T-helper 9 cell (primary cell): ENCODE measurements at regions not wholly inside any gene's neighbourhood (a gene's known extent, or its start where the extent isn't known, plus 50 kb on each side); places are given as distances from the start of the nearest gene placed in this dataset.
"Not testable (repeated sequence)": the region's sequence is repeated elsewhere in the genome, so short reads cannot be mapped to it uniquely, and the experiment has no call there.

Experiments
- DNase-seq: peaks from one replicate; pipeline ENCODE4 v3.0.0-alpha.2; 2020

DNA sequence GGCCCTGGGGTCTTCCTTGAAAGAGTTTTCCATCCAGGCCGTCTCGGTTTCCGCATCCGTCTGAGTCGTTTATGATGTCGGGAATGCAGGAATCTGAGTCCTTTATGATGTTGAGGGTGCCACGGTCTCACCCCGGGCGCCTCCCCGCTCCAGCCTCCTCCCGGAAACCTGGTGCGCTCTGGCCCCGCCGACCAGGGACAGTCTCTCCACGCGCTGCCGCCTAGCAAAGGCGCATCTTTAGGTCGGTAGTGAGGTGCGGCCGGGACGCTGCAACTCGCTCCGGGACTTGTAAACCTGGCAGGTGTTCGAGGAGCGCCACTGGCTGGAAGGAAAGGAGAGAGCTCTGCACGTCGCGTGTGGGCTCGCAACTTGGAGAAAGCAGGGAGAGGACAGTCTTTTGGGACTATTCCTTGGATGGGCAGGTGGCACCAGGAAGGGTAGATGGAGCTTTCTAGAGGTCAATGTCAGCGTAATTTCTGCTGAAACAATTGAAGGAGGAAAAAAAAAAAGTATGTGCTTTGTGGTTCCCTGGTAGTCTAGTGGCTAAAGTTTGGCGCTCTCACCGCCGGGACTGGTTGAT is 132.0 kb downstream of the FAM72B start:
- DNase-seq, result not testable (repeated sequence)

- DNase-seq, result not testable (repeated sequence)
Observed at GRCh38 chr1:121054928-121055327, 129.2 kb downstream of the FAM72B start.

GRCh38 chr1:121066925-121067324 is 117.2 kb downstream of the FAM72B start:
- DNase-seq, result not testable (repeated sequence)

DNA sequence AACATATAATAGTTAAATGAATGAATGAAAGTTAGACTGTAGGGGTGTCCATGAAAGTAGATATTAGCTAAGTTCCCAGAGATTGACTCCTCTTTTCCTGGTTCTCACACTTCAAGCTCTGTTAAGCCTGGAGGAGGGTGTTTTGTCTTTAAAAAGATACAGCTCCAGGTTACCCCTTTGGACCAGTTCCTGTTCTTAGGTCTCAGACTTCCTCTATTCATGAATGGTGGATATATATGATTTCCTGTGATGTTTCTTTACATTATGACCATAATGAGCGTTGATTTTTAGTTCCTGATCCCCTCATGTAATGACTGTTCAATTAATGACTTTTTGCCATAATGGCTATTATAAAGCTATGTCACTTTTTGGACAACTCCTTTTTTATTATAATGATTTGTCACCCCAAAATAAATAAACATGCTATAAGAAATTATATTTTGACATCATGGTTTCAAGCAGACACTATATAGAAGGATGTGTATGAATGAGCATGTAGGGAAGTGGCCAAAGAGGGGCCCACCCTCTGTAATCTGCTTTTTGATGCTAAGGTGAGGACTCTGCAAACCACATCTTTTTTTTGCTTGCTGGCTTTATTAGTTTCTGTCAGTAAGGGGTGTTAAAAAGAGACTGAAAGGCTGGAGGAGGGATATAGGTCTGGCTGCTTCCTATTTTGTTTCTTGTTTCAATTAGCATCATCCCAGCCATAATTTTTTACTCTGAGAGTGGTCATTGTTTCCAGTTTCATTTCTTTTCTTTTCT is 115.2 kb downstream of the FAM72B start:
- DNase-seq, result not testable (repeated sequence)

GRCh38 chr1:121073852-121074251 is 110.3 kb downstream of the FAM72B start:
- DNase-seq, result not testable (repeated sequence)

GRCh38 chr1:121075254-121075805 is 108.8 kb downstream of the FAM72B start:
- DNase-seq, result not testable (repeated sequence)

- DNase-seq, result not testable (repeated sequence)
Observed at GRCh38 chr1:121076674-121077073, 107.5 kb downstream of the FAM72B start.

- DNase-seq, result not testable (repeated sequence)
Observed at GRCh38 chr1:121079655-121080054, 104.5 kb downstream of the FAM72B start.

- not testable (repeated sequence) for DNase-seq
Observed at GRCh38 chr1:121080197-121080903, 103.8 kb downstream of the FAM72B start.

- DNase-seq, result not testable (repeated sequence)
Observed at GRCh38 chr1:121080904-121081264, 103.3 kb downstream of the FAM72B start.

DNA sequence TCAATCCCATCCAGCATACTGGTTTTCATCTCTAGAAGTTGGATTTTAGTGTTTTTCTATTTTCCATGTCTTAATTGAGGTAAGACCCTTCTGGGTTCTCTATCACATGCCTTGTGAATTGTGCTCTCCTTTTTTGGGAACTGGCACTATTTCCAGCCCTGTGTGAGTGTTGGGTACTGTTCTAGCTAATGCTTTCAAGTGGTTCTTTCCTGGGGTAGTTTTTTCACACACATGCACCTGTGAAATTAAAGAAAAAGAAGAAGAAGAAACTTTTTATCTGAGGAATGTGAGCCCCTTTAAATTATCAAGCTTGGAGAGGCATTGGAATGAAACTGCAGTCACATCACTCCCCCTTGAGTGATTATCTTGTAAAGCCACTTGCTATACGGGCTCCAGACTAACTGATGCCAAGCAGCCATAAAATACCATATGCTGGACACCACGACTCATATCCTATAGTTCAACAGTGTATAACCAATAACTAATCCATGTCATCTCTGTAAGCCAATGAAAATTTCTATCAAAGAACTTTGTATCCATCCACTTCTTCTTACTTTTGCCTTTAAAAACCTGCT is 102.4 kb downstream of the FAM72B start:
- DNase-seq, result not testable (repeated sequence)

DNA sequence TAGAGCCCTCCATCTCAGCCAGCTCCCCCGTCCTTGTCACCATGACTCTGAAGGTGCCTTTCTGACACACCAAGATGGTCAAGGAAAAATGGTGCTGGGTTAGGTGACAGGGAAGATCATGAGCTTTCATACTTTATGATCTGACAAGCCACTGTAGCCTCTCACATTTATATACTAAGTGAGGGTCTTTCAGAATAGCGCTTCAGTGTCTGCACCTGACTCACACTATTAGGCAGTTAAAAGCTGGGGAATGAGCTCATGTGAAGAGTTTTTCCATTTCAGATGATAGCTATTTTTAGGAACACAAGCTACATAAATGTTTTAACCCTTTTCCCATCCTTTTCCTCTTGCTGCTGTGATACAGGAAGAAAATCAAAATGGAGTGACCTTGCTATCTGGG is 101.1 kb downstream of the FAM72B start:
- not testable (repeated sequence) for DNase-seq

DNA sequence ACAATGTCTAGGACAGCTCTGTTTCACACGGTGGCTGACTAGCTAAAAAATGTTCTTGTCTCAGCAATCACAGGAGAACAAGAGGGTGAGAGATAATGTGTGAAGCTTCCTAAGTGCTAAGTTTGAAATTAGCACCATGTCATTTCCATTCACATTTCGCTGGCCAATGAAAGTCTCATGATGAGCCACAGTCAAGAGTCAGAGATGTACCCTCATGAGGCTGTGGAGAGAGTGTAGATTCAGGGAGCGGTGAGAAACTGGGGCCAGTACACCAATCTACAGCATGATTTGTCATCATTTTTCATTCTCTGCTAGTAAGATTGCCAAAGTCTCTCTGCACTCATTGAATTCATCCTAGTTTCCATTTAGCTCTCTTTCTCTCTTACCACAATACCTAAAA is 97.9 kb downstream of the FAM72B start:
- DNase-seq, result not testable (repeated sequence)

DNA sequence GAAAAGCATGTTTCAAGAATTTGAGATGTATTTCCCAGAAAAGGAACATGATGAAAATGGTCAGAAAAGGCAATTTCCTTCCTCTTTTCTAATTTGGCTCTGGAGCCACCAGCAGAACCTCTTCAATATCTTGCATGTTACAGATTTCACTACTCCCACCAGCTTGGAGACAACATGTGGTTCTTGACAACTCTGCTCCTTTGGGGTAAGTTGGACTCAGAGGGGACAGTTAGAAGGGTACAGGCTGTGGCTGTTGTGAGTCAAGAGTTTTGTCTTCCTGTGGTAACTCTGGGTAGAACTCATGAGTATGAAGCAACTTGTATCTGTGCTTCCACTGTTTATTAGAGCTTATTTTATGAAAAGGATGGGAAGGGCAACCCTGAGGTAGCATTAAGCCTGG is 96.9 kb downstream of the FAM72B start:
- not testable (repeated sequence) for DNase-seq

DNA sequence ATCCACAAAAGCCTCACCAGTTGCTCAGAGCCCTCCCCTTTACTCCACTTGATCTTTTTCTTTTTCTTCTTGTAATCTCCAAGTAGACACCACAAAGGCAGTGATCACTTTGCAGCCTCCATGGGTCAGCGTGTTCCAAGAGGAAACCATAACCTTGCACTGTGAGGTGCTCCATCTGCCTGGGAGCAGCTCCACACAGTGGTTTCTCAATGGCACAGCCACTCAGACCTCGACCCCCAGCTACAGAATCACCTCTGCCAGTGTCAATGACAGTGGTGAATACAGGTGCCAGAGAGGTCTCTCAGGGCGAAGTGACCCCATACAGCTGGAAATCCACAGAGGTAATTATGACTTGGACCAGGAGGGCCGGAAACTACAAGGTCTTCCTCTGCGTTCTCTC is 95.6 kb downstream of the FAM72B start:
- not testable (repeated sequence) for DNase-seq

- not testable (repeated sequence) for DNase-seq
Observed at GRCh38 chr1:121092329-121092968, 91.7 kb downstream of the FAM72B start.

GRCh38 chr1:121095014-121095413 is 89.1 kb downstream of the FAM72B start:
- DNase-seq, result not testable (repeated sequence)

- peak; percentile 75 for DNase-seq
Observed at GRCh38 chr1:121097127-121097866, 86.8 kb downstream of the FAM72B start.

DNA sequence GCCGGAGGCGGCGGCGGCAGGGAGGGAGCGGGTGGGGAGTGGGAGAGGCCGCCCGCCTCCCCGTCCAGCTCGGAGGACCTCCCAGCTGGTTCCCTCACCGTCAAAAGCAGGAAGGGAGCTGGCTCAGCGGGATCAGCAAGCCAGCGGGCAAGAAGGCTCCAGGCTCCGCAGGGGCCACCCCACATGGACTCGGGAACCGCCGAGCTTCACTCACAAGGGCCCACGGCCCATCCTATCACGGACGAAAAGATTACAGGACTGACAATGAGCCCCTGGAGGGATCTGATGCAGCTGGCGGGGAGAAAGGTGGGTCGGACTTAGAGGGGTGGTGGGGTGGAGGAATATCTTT is 86.3 kb downstream of the FAM72B start:
- not testable (repeated sequence) for DNase-seq

- not testable (repeated sequence) for DNase-seq
Observed at GRCh38 chr1:121109025-121109424, 75.1 kb downstream of the FAM72B start.

DNA sequence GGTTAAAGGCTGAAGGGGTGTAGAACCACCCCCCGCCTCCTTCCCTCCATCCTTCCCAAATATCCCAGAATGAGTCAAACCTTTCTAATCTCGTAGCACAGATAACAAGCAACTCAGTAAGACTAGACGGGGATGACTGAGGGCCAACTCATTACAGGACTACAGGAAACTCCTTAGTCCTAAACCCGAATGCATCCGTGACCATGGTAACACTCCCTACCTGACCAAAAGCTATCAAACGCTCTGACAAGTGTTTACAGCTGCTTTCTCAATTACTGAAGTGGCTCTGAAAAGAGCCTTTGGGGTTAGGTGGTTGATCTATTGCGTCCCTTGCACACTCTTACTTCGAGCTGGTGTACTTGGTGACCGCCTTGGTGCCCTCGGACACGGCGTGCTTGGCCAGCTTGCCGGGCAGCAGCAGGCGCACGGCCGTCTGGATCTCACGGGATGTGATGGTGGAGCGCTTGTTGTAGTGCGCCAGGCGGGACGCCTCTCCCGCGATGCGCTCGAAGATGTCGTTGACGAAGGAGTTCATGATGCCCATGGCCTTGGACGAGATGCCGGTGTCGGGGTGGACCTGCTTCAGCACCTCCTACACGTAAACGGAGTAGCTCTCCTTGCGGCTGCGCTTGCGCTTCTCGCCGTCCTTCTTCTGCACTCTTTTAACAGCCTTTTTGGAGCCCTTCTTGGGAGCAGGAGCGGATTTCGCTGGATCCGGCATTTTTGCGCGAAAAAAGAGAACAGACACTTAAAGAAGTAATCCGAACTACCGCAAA is 67.4 kb downstream of the FAM72B start:
- not testable (repeated sequence) for DNase-seq
